CD4-positive, alpha-beta memory T cell (primary cell): ENCODE measurements at regions not wholly inside any gene's neighbourhood (a gene's known extent, or its start where the extent isn't known, plus 50 kb on each side); places are given as distances from the start of the nearest gene placed in this dataset.

ENCODE experiments used
- CTCF ChIA-PET: fragments of 350-600 bp; sonication (Branson Sonifier 250); formaldehyde crosslinking; loops from one replicate; lab custom pipeline; 2021; ENCODE audit warnings: inconsistent platforms; ENCODE audit not compliant: partially characterized antibody; lab: Charles Lee
- POLR2A ChIA-PET: fragments of 350-600 bp; sonication (Branson Sonifier 250); formaldehyde crosslinking; loops from one replicate; lab custom pipeline; 2021; ENCODE audit not compliant: partially characterized antibody; lab: Charles Lee
- DNase-seq, 5 donors: peaks; one replicate each; pipeline versions ENCODE4 v3.0.0 to v3.0.0-alpha.2; 2020 to 2022; ENCODE audit warnings: mixed read lengths in 1 of 5
- H3K27ac ChIP-seq: one replicate; pipeline ENCODE4 v1.7.0; 2013; ENCODE audit warnings: low read depth, low read length
- H3K27me3 ChIP-seq: 2 replicates; pipeline ENCODE4 v1.7.0; 2013; ENCODE audit warnings: mild to moderate bottlenecking, low read length, moderate library complexity; ENCODE audit not compliant: insufficient read depth
- H3K36me3 ChIP-seq: 2 replicates; pipeline ENCODE4 v1.7.0; 2013; ENCODE audit warnings: mild to moderate bottlenecking, low read length, moderate library complexity; ENCODE audit not compliant: insufficient read depth
- H3K4me1 ChIP-seq: 2 replicates; pipeline ENCODE4 v1.7.0; 2013; ENCODE audit warnings: mild to moderate bottlenecking, low read length, moderate library complexity; ENCODE audit not compliant: insufficient read depth
- H3K4me3 ChIP-seq, 2 donors: one replicate each; pipeline ENCODE4 v1.7.0; 2013; ENCODE audit warnings: low read length in 2 of 2, mild to moderate bottlenecking in 1 of 2
- H3K9me3 ChIP-seq, 2 donors: one replicate each; pipeline ENCODE4 v1.7.0; 2013; ENCODE audit warnings: low read length in 2 of 2, control low read depth in 1 of 2; ENCODE audit not compliant: control insufficient read depth in 1 of 2
- H3K27ac Mint-ChIP-seq, 7 donors: one replicate each; pipeline ENCODE4 v1.8.0; 2020 to 2021; ENCODE audit warnings: mixed read lengths in 7 of 7, mild to moderate bottlenecking in 6 of 7, inconsistent platforms in 3 of 7, moderate library complexity in 3 of 7
- H3K27me3 Mint-ChIP-seq, 2 donors: one replicate each; pipeline ENCODE4 v1.8.0; 2020 to 2021; ENCODE audit warnings: mixed read lengths in 2 of 2
- H3K36me3 Mint-ChIP-seq, 2 donors: one replicate each; pipeline ENCODE4 v1.8.0; 2020 to 2021; ENCODE audit warnings: mixed read lengths in 2 of 2, inconsistent platforms in 1 of 2, mild to moderate bottlenecking in 1 of 2
- H3K4me1 Mint-ChIP-seq, 4 donors: one replicate each; pipeline ENCODE4 v1.8.0; 2020 to 2021; ENCODE audit warnings: mixed read lengths in 4 of 4, mild to moderate bottlenecking in 1 of 4
- H3K4me3 Mint-ChIP-seq, 8 donors: one replicate each; pipeline ENCODE4 v1.8.0; 2020 to 2021; ENCODE audit warnings: mixed read lengths in 8 of 8, mild to moderate bottlenecking in 7 of 8, moderate library complexity in 6 of 8, inconsistent platforms in 3 of 8
- H3K9me3 Mint-ChIP-seq, 8 donors: one replicate each; pipeline ENCODE4 v1.8.0; 2020 to 2021; ENCODE audit warnings: mixed read lengths in 8 of 8, mild to moderate bottlenecking in 5 of 8, inconsistent platforms in 3 of 8, moderate library complexity in 1 of 8
- intact Hi-C: fragments of 100-400 bp; cut with micrococcal nuclease; formaldehyde crosslinking; loops from one replicate; pipeline ENCODE4 v1.15.1; 2023

DNA sequence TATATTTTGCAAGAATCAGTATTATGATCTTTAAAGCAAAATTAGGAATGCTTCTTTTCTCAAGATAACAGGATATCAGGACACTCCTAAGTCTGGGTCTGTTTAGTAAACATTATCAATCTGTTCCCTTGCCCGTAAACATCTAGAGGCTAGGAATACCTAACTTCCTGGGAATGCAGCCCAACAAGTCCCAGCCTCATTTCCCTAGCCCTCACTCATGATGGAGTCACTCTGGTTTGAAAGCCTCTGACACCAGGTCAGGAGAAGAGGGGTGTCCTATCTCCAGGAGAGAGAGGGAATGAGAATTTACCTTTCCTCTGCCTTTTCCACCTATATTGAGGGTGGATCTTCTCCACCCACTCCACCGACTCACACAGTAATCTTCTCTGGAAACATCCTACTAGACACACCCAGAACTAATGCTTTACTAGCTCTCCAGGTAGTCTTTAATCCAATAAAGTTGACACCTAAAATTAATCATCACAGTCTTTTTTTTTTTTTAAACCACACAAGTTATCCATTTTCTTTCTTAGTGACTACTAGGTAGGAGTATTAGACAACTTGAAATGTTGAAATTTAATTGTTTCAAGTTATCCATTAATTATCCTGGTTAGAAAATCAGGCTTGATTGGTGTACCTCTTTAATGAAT lies 659.3 kb downstream of the USP25 start:
- Mint-ChIP-seq H3K9me3 (peaks cover 0 to 14% (median 3%) of the 10 kb centered on the region in 8 donors), H3K27ac (no peak overlapping the region), H3K27me3 (no peaks in the 10 kb centered on the region), H3K4me1 (no peaks in the 10 kb centered on the region), H3K36me3 (no peaks in the 10 kb centered on the region), H3K4me3 (no peak overlapping the region)
- H3K27ac ChIP-seq = no peak overlapping the region
- intact Hi-C loops = no loop called here
- no peak for DNase-seq
- CTCF ChIA-PET = no interaction called here
- no peak overlapping the region for H3K4me3 ChIP-seq
- H3K4me1 ChIP-seq = no peaks in the 10 kb centered on the region
- H3K36me3 ChIP-seq = no peaks in the 10 kb centered on the region
- no peaks in the 10 kb centered on the region for H3K9me3 ChIP-seq
- POLR2A ChIA-PET = no interaction called here
- no peaks in the 10 kb centered on the region for H3K27me3 ChIP-seq

DNA sequence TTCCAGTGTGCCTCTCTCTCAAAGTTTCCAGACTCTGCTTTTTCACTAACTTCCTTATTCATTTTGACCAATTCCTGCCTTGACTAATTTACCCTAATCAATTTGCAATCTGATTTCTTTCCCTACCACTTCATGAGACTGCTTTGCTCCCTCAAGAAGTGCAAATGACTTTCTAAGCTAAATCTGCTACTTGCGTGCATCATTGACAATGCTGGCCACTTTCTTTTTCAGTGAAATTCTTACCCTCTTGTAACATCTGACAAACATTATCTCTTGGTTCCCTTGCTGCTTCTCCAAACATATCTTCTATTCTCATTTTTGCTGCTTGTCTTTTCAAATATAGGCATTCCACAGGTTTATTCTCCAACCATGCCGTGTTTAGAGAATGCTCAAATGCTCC lies 659.9 kb downstream of the USP25 start:
- Mint-ChIP-seq H3K4me1 (no peaks in the 10 kb centered on the region), H3K27ac (no peak overlapping the region), H3K36me3 (no peaks in the 10 kb centered on the region), H3K4me3 (no peak overlapping the region), H3K9me3 (peaks cover 0 to 14% (median 3%) of the 10 kb centered on the region in 8 donors), H3K27me3 (no peaks in the 10 kb centered on the region)
- intact Hi-C loops = no loop called here
- Histone ChIP-seq H3K4me1 (no peaks in the 10 kb centered on the region), H3K27me3 (no peaks in the 10 kb centered on the region), H3K9me3 (no peaks in the 10 kb centered on the region), H3K4me3 (no peak overlapping the region), H3K27ac (no peak overlapping the region), H3K36me3 (no peaks in the 10 kb centered on the region)
- no peak for DNase-seq
- POLR2A ChIA-PET = no interaction called here
- CTCF ChIA-PET = no interaction called here

DNA sequence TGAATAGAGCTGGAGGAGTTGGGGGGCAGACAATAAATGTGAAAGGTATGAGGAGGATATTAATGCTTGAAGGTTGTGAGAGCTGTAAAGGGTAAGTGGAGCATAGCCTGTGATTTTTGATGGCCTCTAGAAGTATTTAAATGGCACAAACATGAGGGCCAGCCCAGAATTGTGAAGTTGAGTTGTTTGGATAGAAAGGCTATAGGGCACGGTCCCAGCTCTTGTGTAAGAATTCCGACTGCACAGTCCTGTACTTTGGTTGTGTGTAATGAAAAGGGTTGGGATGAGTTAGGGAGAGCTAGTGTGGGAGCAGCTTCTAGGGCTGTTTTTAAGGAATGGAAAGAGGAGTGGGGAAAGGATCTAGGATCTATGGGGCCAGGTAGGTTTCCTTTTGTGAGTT lies 665.5 kb downstream of the USP25 start:
- Histone ChIP-seq H3K27me3 (no peaks in the 10 kb centered on the region), H3K4me3 (no peak overlapping the region), H3K27ac (no peak overlapping the region), H3K9me3 (no peaks in the 10 kb centered on the region), H3K4me1 (no peaks in the 10 kb centered on the region), H3K36me3 (no peaks in the 10 kb centered on the region)
- no peak overlapping the region for H3K27ac Mint-ChIP-seq
- H3K9me3 Mint-ChIP-seq = peaks cover 6 to 16% (median 10%) of the 10 kb centered on the region in 8 donors
- intact Hi-C loops = no loop called here
- no peaks in the 10 kb centered on the region for H3K27me3 Mint-ChIP-seq
- H3K36me3 Mint-ChIP-seq = no peaks in the 10 kb centered on the region
- H3K4me3 Mint-ChIP-seq = no peak overlapping the region
- ChIA-PET POLR2A (no interaction called here), CTCF (no interaction called here)
- no peaks in the 10 kb centered on the region for H3K4me1 Mint-ChIP-seq
- no peak for DNase-seq

DNA sequence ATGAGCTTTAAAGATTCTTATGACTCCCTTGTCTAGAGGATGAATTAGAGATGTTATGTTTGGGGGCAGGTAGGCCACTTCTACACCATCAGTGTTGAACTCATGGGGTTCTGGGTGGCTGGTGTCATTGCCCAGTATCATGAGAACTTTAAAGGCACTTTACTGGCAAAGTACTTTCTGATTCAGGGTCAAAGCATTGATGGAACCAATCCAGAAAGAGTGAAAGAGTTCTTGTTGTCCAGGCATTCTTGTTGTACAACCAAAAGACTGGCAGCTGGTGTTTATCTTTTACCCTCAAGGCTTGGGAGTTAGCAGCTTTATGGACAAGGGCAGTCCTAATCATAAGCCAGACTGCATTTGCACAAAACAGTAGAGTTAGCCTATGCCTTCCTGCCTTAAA lies 673.0 kb downstream of the USP25 start:
- no peak overlapping the region for H3K27ac ChIP-seq
- no peaks in the 10 kb centered on the region for H3K9me3 ChIP-seq
- H3K36me3 Mint-ChIP-seq = no peaks in the 10 kb centered on the region
- no peaks in the 10 kb centered on the region for H3K4me1 ChIP-seq
- H3K36me3 ChIP-seq = no peaks in the 10 kb centered on the region
- H3K27ac Mint-ChIP-seq = no peak overlapping the region
- POLR2A ChIA-PET = no interaction called here
- no peak overlapping the region for H3K4me3 Mint-ChIP-seq
- no peak overlapping the region for H3K4me3 ChIP-seq
- CTCF ChIA-PET = no interaction called here
- peaks cover 0 to 11% (median 2%) of the 10 kb centered on the region in 8 donors for H3K9me3 Mint-ChIP-seq
- H3K4me1 Mint-ChIP-seq = no peaks in the 10 kb centered on the region
- no peak for DNase-seq
- no peaks in the 10 kb centered on the region for H3K27me3 ChIP-seq
- intact Hi-C loops = no loop called here
- H3K27me3 Mint-ChIP-seq = no peaks in the 10 kb centered on the region

DNA sequence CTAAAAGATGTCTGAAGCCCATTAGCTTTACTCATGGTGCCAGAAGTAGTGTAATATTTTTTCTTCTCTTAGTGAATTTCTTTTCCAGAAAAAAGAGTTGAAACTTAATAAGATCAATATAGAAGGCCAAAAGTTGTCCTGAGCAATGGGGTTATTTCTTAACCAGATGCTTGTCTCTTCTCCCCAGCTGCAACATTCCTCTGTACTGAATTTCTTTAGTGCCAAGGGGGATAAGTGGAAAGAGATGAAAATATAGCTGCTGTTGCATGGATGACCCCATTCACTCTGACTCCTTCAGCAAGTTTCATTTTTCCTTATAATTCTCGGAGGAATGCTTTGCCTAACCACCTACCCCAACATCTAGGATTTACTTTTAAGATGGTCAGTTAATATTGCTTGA lies 675.0 kb downstream of the USP25 start:
- ChIA-PET POLR2A (no interaction called here), CTCF (no interaction called here)
- Histone ChIP-seq H3K27me3 (no peaks in the 10 kb centered on the region), H3K9me3 (no peaks in the 10 kb centered on the region), H3K4me1 (no peaks in the 10 kb centered on the region), H3K27ac (no peak overlapping the region), H3K36me3 (no peaks in the 10 kb centered on the region), H3K4me3 (no peak overlapping the region)
- Mint-ChIP-seq H3K4me3 (no peak overlapping the region), H3K9me3 (peaks cover 0 to 11% (median 2%) of the 10 kb centered on the region in 8 donors), H3K36me3 (no peaks in the 10 kb centered on the region), H3K4me1 (no peaks in the 10 kb centered on the region), H3K27me3 (no peaks in the 10 kb centered on the region), H3K27ac (no peak overlapping the region)
- intact Hi-C loops = no loop called here
- DNase-seq = no peak

DNA sequence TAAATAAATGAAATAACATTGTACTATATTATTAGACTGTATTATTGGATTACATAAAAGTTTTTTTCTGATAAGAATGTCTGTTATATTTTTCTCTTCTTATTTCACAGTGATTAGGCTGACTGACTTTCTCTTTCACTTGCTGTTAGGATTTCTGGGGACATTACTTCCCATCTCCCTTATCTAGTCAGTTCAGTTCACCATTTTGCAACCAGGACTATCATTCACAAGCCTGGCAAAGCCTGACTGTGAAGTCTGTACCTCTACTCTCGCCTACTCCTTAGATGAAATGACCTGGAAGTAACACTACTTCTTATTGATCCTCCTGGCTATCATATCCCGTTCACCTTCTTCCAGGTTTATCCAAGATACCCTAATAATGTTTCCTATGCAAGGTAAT lies 676.6 kb downstream of the USP25 start:
- no peaks in the 10 kb centered on the region for H3K27me3 Mint-ChIP-seq
- ChIA-PET POLR2A (no interaction called here), CTCF (no interaction called here)
- no peaks in the 10 kb centered on the region for H3K9me3 ChIP-seq
- no peaks in the 10 kb centered on the region for H3K4me1 ChIP-seq
- no peaks in the 10 kb centered on the region for H3K27me3 ChIP-seq
- no peak overlapping the region for H3K27ac ChIP-seq
- no peak for DNase-seq
- intact Hi-C loops = no loop called here
- H3K4me3 ChIP-seq = no peak overlapping the region
- H3K9me3 Mint-ChIP-seq = peaks cover 0 to 11% (median 4%) of the 10 kb centered on the region in 8 donors
- no peaks in the 10 kb centered on the region for H3K36me3 Mint-ChIP-seq
- no peak overlapping the region for H3K4me3 Mint-ChIP-seq
- no peak overlapping the region for H3K27ac Mint-ChIP-seq
- no peaks in the 10 kb centered on the region for H3K4me1 Mint-ChIP-seq
- no peaks in the 10 kb centered on the region for H3K36me3 ChIP-seq

DNA sequence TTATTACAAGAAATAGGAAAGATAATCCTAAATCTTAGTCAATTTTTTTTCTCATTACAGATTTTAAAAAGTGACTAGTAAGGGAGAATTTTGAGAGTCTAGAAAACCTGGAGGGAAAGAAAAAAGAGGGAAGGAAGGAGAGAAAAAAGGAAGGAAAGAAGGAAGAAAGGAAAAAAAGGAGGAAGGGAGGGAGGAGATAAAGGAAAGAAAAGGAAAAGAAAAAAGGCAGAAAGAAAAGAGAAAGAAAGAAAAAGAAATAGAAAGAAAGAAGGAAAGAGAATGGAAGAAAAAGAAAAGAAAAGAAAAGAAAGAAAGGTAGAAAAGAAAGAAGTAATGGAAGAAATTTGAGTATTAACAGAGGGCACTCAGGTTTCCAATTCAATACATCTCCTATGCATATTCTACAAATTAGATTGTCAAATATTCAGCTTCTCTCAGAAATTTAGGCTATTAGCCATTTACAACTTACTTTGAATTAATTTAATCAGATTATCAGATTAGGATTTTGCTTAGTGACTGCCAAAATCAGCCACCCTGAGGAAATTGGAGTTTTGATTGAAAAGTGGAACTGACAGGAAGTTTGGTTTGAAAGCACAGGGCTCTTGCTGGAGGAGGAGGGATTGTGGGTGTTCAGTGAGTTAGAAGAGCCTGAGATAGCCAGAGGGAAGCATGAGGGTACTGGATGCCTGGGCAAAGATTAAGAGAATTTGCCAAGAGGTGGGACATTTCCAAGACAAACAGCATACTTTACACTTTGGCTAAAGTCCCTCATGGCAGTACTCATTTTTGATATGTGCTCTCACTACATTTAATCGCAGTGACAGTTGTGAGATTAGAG lies 677.8 kb downstream of the USP25 start:
- H3K27me3 Mint-ChIP-seq = no peaks in the 10 kb centered on the region
- H3K27ac Mint-ChIP-seq = no peak overlapping the region
- Histone ChIP-seq H3K4me3 (no peak overlapping the region), H3K9me3 (no peaks in the 10 kb centered on the region), H3K4me1 (no peaks in the 10 kb centered on the region), H3K36me3 (no peaks in the 10 kb centered on the region), H3K27ac (no peak overlapping the region), H3K27me3 (no peaks in the 10 kb centered on the region)
- ChIA-PET CTCF (no interaction called here), POLR2A (no interaction called here)
- no peak for DNase-seq
- no peak overlapping the region for H3K4me3 Mint-ChIP-seq
- peaks cover 0 to 18% (median 4%) of the 10 kb centered on the region in 8 donors for H3K9me3 Mint-ChIP-seq
- H3K4me1 Mint-ChIP-seq = no peaks in the 10 kb centered on the region
- H3K36me3 Mint-ChIP-seq = no peaks in the 10 kb centered on the region
- intact Hi-C loops = no loop called here
